Pancreas (tissue), 10 donors: ENCODE measurements at regions not wholly inside any gene's neighbourhood (a gene's known extent, or its start where the extent isn't known, plus 50 kb on each side); places are given as distances from the start of the nearest gene placed in this dataset.

ENCODE experiments used
- ATAC-seq, 4 donors: fragments of 200-7000 bp; cut with Tn5 transposase; one replicate each; pipeline versions ENCODE4 v1.8.0 to v1.9.1; 2020; ENCODE audit warnings: mild to moderate bottlenecking in 4 of 4, moderate library complexity in 4 of 4
- DNase-seq, 6 donors: peaks; one replicate each; pipeline ENCODE4 v3.0.0-alpha.2; 2020
- FAIRE-seq: peaks from 2 replicates; lab custom pipeline; 2012; peaks lifted over from hg19 to GRCh38; lab: Jason Lieb, UNC
- H3K27ac ChIP-seq, 4 donors: fragments of 200-600 bp; sonication (generic); 1 replicate in 3 of 4; 2 replicates in 1 of 4; pipeline versions ENCODE4 v1.5.0 to v1.8.0; 2020
- H3K27me3 ChIP-seq, 4 donors: fragments of 200-600 bp; one replicate each; pipeline ENCODE4 v1.8.0; 2021
- H3K36me3 ChIP-seq, 3 donors: fragments of 200-600 bp; sonication (generic) in 1 of 3; one replicate each; pipeline versions ENCODE4 v1.5.0 to v1.8.0; 2020 to 2021
- H3K4me1 ChIP-seq, 3 donors: fragments of 200-600 bp; one replicate each; pipeline ENCODE4 v1.8.0; 2021
- H3K4me3 ChIP-seq, 4 donors: fragments of 200-600 bp; sonication (generic) in 2 of 4; one replicate each; pipeline versions ENCODE4 v1.5.0 to v1.8.0; 2020 to 2021
- H3K9me3 ChIP-seq, 4 donors: fragments of 200-600 bp; one replicate each; pipeline ENCODE4 v1.8.0; 2021
- CTCF ChIP-seq, 4 donors: fragments of 200-600 bp; sonication (generic) in 3 of 4; IDR thresholded peaks; one replicate each; pipeline versions ENCODE4 v1.5.0 to v1.8.0; 2021; ENCODE audit warnings: antibody characterized with exemption in 4 of 4
- WGBS, 2 donors: extraction: QIAGEN DNeasy Blood & Tissue Kit; methylation state at CpG; one replicate each; pipeline ENCODE4 v1.1.7; 2013; 5-methylcytosine and 5-hydroxymethylcytosine counted together
- intact Hi-C, 3 donors: fragments of 100-400 bp; cut with DNase I; formaldehyde crosslinking; loops; one replicate each; pipeline versions ENCODE4 v1.11.1 to v1.14.2; 2022
- donor health status: healthy with polysubstance abuse.
- donor health status: DM: no; HTN: no; CAD: no; lungs with moderate emphysema.
- donor health status: DM: no; HTN: no; CAD: no.
- donor health status: control.
- donor health status: control.
- donor health status: Bipolar disorder and iron deficiency.
- donor health status: DM: yes; HTN: yes; CAD: no.
- donor health status: DM: no; HTN: no; CAD: no.
- donor health status: DM: no; HTN: no; CAD: no.
- donor health status: DM: yes; HTN: yes; CAD: no.

GRCh38 chr4:67355806-67356205 is 189.5 kb downstream of the CENPC start:
- FAIRE-seq (no peak), ATAC-seq (no peak), DNase-seq (no peak)
- TF ChIP-seq CTCF (IDR thresholded peaks at IDR 0.05), result no peak
- no peaks in the 10 kb centered on the region for H3K4me1 ChIP-seq
- no peaks in the 10 kb centered on the region for H3K9me3 ChIP-seq
- H3K4me3 ChIP-seq, result no peak overlapping the region
- intact Hi-C loops, result no loop called here
- H3K27me3 ChIP-seq, result no peaks in the 10 kb centered on the region
- H3K27ac ChIP-seq, result no peak overlapping the region
- no peaks in the 10 kb centered on the region for H3K36me3 ChIP-seq

GRCh38 chr4:67346654-67347053 is 198.6 kb downstream of the CENPC start:
- FAIRE-seq (no peak), ATAC-seq (no peak), DNase-seq (no peak)
- TF ChIP-seq CTCF (IDR thresholded peaks at IDR 0.05), result no peak
- Histone ChIP-seq H3K4me3 (no peak overlapping the region), H3K27me3 (peaks cover 0 to 4% (median 0%) of the 10 kb centered on the region in 4 donors), H3K4me1 (no peaks in the 10 kb centered on the region), H3K9me3 (no peaks in the 10 kb centered on the region), H3K27ac (no peak overlapping the region), H3K36me3 (no peaks in the 10 kb centered on the region)
- intact Hi-C loops, result no loop called here

GRCh38 chr4:67344594-67345380 is 200.5 kb downstream of the CENPC start:
- 24 to 45% methylated on average over 4 of the region's 4 CpGs for WGBS, 2 donors

GRCh38 chr4:67343199-67343598 is 202.1 kb downstream of the CENPC start:
- Histone ChIP-seq H3K27me3 (peaks cover 0 to 4% (median 0%) of the 10 kb centered on the region in 4 donors), H3K4me3 (no peak overlapping the region), H3K27ac (no peak overlapping the region), H3K9me3 (no peaks in the 10 kb centered on the region), H3K36me3 (no peaks in the 10 kb centered on the region), H3K4me1 (no peaks in the 10 kb centered on the region)
- intact Hi-C loops, result no loop called here
- no peak for FAIRE-seq
- ATAC-seq, result no peak
- no peak for TF ChIP-seq CTCF (IDR thresholded peaks at IDR 0.05)
- DNase-seq, result no peak

More at GRCh38 chr4:67344594-67345380, 200.5 kb downstream of the CENPC start:
- no peaks in the 10 kb centered on the region for H3K9me3 ChIP-seq
- ATAC-seq (no peak), DNase-seq (no peak), FAIRE-seq (no peak)
- intact Hi-C loops, result no loop called here
- no peaks in the 10 kb centered on the region for H3K4me1 ChIP-seq
- no peak overlapping the region for H3K27ac ChIP-seq
- H3K27me3 ChIP-seq, result peaks cover 0 to 4% (median 0%) of the 10 kb centered on the region in 4 donors
- no peak overlapping the region for H3K4me3 ChIP-seq
- no peaks in the 10 kb centered on the region for H3K36me3 ChIP-seq
- no peak for TF ChIP-seq CTCF (IDR thresholded peaks at IDR 0.05)

- H3K4me1 ChIP-seq, result no peaks in the 10 kb centered on the region
- H3K36me3 ChIP-seq, result no peaks in the 10 kb centered on the region
- intact Hi-C loops, result no loop called here
- H3K27me3 ChIP-seq, result no peaks in the 10 kb centered on the region
- no peak for FAIRE-seq
- H3K4me3 ChIP-seq, result no peak overlapping the region
- DNase-seq, result no peak
- no peak for ATAC-seq
- H3K9me3 ChIP-seq, result no peaks in the 10 kb centered on the region
- WGBS, 2 donors, result 22 to 26% methylated on average over 2 of the region's 2 CpGs
- no peak for TF ChIP-seq CTCF (IDR thresholded peaks at IDR 0.05)
- H3K27ac ChIP-seq, result no peak overlapping the region
Observed at GRCh38 chr4:67342291-67342690, 203.0 kb downstream of the CENPC start.
